ENCODE measurements at regions not wholly inside any gene's neighbourhood (a gene's known extent, or its start where the extent isn't known, plus 50 kb on each side); places are given as distances from the start of the nearest gene placed in this dataset.

DNA sequence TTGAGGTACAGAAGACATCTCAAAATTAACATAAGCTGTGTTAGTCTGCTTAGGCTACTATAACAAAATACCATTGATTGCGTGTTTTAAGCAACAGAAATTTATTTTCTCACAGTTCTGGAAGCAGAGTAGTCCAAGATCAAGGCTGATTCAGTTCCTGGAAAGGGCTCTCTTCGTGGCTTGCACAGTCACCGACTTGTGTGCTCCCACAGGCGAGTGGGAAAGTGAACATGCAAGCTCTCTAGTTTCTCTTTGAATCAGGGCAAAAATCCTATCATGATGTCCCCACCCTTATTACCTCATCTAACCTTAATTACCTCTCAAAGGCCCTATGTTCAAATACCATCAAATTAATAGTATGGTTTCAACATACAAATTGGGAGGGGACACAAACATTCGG is 505.9 kb downstream of the ZIC1 start (continued):
- TF ChIP-seq, protein P1, sequence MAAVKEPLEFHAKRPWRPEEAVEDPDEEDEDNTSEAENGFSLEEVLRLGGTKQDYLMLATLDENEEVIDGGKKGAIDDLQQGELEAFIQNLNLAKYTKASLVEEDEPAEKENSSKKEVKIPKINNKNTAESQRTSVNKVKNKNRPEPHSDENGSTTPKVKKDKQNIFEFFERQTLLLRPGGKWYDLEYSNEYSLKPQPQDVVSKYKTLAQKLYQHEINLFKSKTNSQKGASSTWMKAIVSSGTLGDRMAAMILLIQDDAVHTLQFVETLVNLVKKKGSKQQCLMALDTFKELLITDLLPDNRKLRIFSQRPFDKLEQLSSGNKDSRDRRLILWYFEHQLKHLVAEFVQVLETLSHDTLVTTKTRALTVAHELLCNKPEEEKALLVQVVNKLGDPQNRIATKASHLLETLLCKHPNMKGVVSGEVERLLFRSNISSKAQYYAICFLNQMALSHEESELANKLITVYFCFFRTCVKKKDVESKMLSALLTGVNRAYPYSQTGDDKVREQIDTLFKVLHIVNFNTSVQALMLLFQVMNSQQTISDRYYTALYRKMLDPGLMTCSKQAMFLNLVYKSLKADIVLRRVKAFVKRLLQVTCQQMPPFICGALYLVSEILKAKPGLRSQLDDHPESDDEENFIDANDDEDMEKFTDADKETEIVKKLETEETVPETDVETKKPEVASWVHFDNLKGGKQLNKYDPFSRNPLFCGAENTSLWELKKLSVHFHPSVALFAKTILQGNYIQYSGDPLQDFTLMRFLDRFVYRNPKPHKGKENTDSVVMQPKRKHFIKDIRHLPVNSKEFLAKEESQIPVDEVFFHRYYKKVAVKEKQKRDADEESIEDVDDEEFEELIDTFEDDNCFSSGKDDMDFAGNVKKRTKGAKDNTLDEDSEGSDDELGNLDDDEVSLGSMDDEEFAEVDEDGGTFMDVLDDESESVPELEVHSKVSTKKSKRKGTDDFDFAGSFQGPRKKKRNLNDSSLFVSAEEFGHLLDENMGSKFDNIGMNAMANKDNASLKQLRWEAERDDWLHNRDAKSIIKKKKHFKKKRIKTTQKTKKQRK (IDR thresholded peaks at IDR 0.05; ENCODE audit: low read depth, low read length): no peak

DNA sequence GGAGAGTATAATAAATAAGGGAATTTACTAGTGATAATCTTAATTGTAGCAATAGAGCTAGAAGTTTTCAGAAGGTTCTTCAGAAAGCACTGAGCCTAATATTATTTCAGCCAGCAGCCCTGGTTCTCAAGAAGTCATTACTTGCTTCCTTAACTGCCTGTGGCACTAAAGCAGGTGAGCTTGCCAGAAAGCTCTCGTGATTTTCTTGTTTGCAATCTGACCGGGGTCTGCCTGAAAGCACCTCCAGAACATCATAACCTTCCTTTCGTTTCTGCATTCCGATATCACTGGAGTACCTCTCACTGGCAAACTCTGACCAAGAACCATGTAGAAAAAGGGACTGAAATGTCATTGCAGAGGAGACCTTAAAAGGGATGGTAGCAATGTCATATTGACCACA is 510.3 kb downstream of the ZIC1 start:
- no peaks in the 10 kb centered on the region for H3K79me2 ChIP-seq (ENCODE audit: control insufficient read depth, insufficient read depth, low read length)
- H3K4me1 ChIP-seq (ENCODE audit: control insufficient read depth, insufficient read depth, low read length): no peaks in the 10 kb centered on the region
- SMC1A ChIA-PET (ENCODE audit: uncharacterized antibody, unreplicated experiment): interaction anchor here (0.9 to 1.0 kb wide), 4 partner anchors 13 to 157 kb away, joined by 3 to 4 read pairs (median 4); no protein-coding TSS in a partner anchor
- FAIRE-seq: no peak
- TF ChIP-seq MYC (IDR thresholded peaks at IDR 0.05; ENCODE audit: insufficient read depth, insufficient read length, insufficient replicate concordance, low read length, severe bottlenecking) (no peak), MEF2B (IDR thresholded peaks at IDR 0.05; ENCODE audit: partially characterized antibody, poor library complexity, severe bottlenecking) (no peak), RAD51 (IDR thresholded peaks at IDR 0.05) (no peak), JUND (IDR thresholded peaks at IDR 0.05; ENCODE audit: low read depth, low read length) (no peak)
- WGBS (ENCODE audit: insufficient coverage, insufficient replicate concordance, low lambda C conversion rate, missing lambda C conversion rate): 36% methylated on average over 4 of the region's 4 CpGs
- H3K27ac ChIP-seq (ENCODE audit: control insufficient read depth, insufficient read depth): no peak overlapping the region
- RAD21 ChIA-PET (ENCODE audit: unreplicated experiment): interaction anchor here (0.8 to 1.0 kb wide), 2 partner anchors 26 to 31 kb away, joined by 3 read pairs; no protein-coding TSS in a partner anchor
- BruUV-seq (replicated peaks): no TSS peak
- CTCF ChIA-PET: no interaction called here
- no peak overlapping the region for H3K9ac ChIP-seq (ENCODE audit: control insufficient read depth, insufficient read depth, low read length)
- in situ Hi-C loops (cut with MboI): no loop called here
- H3K36me3 ChIP-seq (ENCODE audit: control insufficient read depth in 2 of 2, insufficient read depth in 2 of 2, low read length in 1 of 2): no peaks in the 10 kb centered on the region
- no peaks in the 10 kb centered on the region for H3K9me3 ChIP-seq (replicated peaks; ENCODE audit: control insufficient read depth, insufficient read depth, low read length)
- no peak overlapping the region for H2AFZ ChIP-seq (ENCODE audit: control insufficient read depth, low read depth, low read length)
- no peak for ATAC-seq
- no peaks in the 10 kb centered on the region for H3K27me3 ChIP-seq (replicated peaks in 1 of 2; ENCODE audit: control insufficient read depth in 2 of 2, insufficient read depth in 2 of 2, low read length in 1 of 2)
- no peak overlapping the region for H3K4me2 ChIP-seq (ENCODE audit: control insufficient read depth, insufficient read depth)
- H3K4me3 ChIP-seq: no peak overlapping the region
- intact Hi-C loops (cut with micrococcal nuclease; ENCODE audit: unreplicated experiment): no loop called here
- no peaks in the 10 kb centered on the region for H4K20me1 ChIP-seq (ENCODE audit: control insufficient read depth, insufficient read depth)
- POLR2A ChIA-PET: no interaction called here
- no peak for DNase-seq (ENCODE audit: low read depth, low spot score)
